ENCODE measurements at regions not wholly inside any gene's neighbourhood (a gene's known extent, or its start where the extent isn't known, plus 50 kb on each side); places are given as distances from the start of the nearest gene placed in this dataset.

- DNase-seq, result no peak
These were observed 311.9 kb downstream of the BCL11B start for GRCh38 chr14:98959958-98960616.

DNA sequence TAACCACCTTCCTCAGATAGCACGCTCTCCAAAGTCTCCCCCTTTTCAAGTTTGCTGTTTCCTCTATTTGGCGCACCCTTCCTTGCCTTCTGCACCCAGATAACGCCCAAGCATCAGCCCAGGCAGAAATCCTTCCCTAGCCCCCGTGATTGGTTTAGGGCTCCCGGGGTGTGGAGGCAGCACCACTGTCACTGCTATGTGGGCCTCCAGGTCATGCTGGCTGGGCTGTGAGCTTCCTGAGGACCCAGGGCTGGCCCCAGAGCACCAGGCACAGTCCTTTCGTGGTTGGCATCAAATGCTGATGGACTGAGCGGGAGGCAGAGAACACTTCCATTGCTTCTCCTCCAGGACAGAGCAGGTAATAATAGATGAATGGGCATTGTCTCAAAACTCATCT lies 311.4 kb downstream of the BCL11B start:
- no peak for DNase-seq

GRCh38 chr14:98961191-98961590 lies 310.8 kb downstream of the BCL11B start:
- DNase-seq, result no peak

DNA sequence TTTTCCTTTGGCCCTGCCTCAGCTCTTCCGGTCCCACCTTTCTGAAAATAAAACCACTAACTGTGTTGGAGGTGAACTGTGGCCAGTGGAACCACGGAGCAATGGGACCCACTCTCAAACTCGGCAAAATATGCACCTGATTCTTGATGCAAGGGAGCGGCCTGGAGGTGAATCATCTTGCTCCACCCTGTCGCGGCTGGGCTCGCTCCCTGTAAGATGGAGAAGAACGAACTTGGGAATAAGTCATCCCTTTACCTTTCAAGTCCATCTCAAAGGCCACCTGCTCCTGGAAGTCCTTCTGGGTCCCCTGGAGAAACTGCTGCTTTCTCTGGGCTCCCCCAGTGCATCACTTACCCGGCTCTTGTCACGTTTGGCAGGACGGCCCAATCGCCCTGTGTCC lies 309.9 kb downstream of the BCL11B start:
- no peak for DNase-seq

DNA sequence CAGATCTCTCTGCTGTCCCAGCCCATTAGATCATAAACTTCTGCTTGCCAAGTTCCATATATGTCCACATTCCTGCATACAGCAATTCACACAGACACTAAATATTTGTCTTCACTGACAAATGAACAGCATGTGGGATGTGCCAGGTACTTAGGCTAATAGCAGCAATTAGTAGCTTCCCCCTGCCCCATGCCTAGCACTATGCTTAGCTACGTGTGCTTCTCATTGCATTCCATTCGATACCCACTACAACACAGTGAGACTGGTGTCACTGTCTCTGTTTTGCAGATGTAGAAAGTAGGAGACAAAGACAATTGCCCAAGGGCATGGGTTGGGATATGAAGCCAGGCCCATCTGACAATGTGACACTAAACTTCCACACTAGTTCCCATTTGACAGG lies 308.4 kb downstream of the BCL11B start:
- DNase-seq, result no peak

DNA sequence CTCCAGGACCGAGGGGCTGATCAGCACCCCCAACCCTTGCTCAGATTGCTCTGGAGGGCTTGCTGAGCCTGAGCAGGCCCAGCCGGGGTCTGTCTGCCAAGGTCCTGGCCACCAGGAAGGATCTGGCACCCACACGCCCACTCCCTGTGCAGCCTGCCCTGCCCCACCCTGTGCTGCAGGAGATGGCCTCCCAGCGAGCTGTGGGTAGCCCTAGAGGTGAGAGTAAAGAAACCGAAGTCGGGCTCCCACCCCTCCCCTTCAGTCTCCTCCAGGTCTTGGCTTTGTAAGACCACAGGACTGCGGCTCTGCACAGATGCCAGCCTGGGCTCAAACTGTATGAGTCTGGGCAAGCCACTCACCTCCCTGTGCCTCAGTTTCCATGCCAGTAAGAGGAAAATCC lies 307.8 kb downstream of the BCL11B start:
- DNase-seq, result no peak

- DNase-seq, result no peak
These were observed 306.9 kb downstream of the BCL11B start for GRCh38 chr14:98965076-98965475.

GRCh38 chr14:98966016-98966415 lies 306.0 kb downstream of the BCL11B start:
- DNase-seq, result no peak

- DNase-seq, result no peak
These were observed 305.4 kb downstream of the BCL11B start for GRCh38 chr14:98966475-98967162.

- DNase-seq, result no peak
These were observed 297.9 kb downstream of the BCL11B start for GRCh38 chr14:98974113-98974512.

DNA sequence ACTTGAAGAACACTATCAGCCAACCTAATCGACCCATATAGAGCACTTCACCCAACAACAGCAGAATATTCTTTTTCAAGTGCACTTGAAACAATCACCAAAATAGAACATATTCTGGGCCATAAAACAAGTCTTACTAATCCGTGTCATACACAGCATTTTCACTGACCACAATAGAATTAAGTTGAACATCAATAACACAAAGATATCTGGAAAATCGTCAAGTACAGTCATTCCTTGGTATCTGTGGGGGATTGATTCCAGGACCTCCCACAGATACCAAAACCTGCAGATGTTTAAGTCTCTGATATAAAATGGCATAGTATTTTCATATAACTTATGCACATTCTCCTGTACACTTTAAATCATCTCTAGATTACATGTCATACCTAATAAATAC lies 295.7 kb downstream of the BCL11B start:
- no peak for DNase-seq

DNA sequence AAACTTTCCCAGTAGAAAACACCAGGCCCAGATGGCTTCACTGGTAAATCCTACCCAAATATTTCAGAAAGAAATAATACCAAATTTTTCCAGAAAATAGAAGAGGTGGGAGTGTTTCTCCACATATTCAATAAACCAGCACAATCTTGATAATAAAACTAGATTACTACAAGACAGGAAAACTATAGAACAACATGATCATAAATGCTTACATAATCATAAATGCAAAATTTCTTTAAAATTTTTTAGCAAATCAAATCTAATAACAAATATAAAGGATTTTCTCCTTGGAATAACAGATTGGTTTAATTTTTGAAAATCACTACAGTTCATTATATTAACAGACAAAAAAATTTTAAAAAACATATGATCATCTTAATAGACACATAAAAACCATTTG lies 294.5 kb downstream of the BCL11B start:
- DNase-seq, result no peak

- DNase-seq, result no peak
These were observed 289.0 kb downstream of the BCL11B start for GRCh38 chr14:98982986-98983385.

- no peak for DNase-seq
These were observed 287.8 kb downstream of the BCL11B start for GRCh38 chr14:98984027-98984718.

- no peak for DNase-seq
These were observed 287.3 kb downstream of the BCL11B start for GRCh38 chr14:98984719-98985041.

DNA sequence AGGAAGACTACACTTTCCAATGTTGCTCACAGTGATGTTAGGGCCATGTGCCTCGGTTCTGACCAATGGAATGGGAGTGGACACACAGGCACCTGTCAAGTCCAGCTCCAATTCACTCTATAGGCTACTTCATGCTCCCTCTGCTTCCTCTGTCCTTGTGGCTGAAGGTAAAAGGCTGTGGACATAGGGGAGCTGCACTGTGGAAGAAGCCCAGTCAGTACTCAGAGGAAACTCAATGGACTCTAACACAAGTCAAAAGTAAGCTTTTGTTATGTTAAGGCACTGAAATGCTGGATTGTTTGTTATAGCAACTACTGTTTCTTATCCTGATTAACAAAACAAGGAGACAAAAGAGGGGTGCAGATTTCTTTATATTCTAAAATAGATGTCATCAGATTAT lies 278.2 kb downstream of the BCL11B start:
- DNase-seq, result no peak

DNA sequence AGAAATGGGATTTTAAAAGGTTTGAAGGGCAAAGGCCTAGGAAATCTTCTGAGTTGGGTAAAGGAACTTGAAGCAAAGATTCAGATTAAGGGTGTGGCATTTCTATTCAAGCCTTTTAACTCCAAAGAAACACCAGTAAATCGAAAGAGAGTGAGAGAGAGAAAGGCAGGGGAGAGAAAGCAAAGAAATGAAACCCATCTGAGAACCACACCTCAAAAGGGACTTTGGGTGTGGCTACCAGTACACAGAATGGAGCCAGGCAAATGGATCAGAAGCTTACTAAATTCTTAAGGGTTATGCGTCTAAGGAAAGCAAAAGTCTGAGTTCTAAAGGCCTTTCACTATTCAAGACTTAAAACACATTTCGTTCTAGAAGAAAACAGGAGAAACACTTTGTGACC lies 277.4 kb downstream of the BCL11B start:
- no peak for DNase-seq

- no peak for DNase-seq
These were observed 274.3 kb downstream of the BCL11B start for GRCh38 chr14:98997526-98998205.

- DNase-seq, result no peak
These were observed 272.7 kb downstream of the BCL11B start for GRCh38 chr14:98999345-98999744.

DNA sequence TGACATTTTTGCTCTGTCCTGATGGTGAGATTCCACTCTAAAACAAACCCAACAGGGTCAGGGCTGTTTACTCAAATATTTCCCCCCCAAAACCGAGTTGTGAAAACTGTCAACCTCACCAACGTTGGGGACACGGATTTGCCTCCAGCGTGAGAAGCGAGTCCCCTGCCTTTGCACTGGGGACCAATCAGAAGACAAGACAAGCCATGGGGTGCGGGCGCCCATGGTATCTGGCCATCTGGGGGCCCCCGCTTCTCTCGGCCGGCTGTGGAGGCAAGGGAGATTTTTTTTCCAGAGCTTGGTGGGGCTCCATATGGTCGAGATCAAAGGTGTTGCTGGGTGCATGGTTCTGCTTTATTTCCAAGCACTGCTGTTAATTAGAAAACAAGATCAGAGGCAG lies 272.1 kb downstream of the BCL11B start:
- no peak for DNase-seq

DNA sequence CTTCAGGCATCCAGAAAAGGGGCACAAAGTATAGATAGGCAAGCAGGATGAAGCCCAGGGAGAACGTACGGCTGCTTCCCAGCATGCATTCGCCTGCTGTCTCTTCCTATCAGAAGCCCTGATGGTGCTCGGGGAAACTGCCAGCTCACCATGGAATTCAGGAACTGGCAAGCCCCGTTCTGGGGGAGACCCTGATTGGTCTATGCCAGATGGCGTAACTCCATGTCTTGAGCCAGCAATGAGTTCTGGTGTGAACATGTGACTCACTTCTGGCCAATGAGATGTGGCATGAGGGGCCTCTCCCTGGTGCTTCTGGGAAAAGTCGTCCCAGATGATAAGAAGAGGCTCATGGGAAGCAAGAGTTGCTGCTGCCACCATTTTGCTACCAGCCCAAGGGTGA lies 270.8 kb downstream of the BCL11B start:
- no peak for DNase-seq

DNA sequence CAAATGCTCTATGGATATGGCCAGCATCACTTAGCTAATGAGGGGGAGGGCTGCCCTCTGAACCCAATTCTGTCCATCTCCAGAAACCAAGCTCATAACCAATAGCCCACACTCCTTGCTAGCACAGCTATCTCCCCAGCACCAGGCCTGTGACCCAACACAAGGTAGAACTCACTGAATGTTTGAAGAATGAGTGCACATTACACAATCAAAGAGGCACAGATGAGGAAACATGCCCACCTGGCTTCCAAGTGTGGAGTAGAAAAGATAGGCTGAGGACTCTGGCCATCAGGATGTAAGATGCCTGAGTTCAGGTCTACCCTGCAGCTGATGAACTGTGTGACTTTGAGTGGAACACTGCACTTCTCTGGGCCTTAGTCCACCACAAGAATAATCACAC lies 268.4 kb downstream of the BCL11B start:
- DNase-seq, result no peak

DNA sequence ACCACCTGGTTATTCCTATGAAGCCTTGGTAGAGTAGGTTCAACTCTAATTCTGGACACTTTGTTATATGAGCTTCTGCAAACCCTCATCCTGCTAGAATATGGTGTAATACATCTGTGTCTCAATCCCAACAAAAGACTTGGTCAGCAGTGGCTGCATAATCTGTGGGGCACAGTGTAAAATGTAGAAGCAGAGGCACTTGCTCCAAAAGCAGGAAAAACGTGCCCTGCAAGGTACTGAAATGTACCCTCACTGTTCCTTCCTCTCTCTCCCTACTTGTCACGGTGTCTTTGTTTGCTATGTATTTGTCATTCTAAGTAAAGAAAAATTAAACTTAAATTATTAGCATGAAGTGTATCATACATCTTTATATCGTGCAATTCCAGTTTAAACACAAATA lies 267.9 kb downstream of the BCL11B start:
- DNase-seq, result peak; percentile 9 to 11

- DNase-seq, result no peak
These were observed 265.7 kb downstream of the BCL11B start for GRCh38 chr14:99006276-99006675.

Data from inflammatory macrophage treated with lipopolysaccharide for 1 hour (primary cell).